ENCODE measurements at regions not wholly inside any gene's neighbourhood (a gene's known extent, or its start where the extent isn't known, plus 50 kb on each side); places are given as distances from the start of the nearest gene placed in this dataset.

DNA sequence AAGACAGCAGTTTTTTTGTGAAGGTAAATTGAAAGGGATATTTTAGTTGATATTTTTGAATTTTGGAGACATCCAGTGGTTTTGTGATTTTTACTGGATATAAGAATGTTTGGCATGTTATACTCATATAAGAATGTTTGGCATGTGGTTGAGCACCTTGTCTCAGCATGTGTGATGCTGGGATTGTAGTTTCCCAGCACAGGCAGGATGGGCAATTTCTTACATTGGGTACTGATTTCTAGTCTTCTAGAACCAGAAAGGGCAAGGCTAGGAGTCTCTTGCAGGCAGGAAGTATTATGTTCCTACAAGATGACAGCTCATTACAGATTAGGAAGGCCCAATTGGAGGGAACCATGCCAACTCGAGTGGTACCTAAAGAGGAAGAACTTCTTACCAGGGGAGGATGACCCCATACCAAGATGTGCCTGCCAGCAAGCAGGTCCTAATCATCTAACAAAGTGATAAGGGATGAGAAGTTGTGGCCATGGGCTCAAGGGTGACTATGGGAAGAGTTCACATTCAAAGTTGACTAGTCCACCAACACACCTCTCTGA, 377.8 kb downstream of the UTRN start:
- Histone ChIP-seq H3K9me3 (ENCODE audit: insufficient read depth in 2 of 2, low read depth in 1 of 2, low read length in 1 of 2) (no peaks in the 10 kb centered on the region), H2BK120ac (replicated peaks; ENCODE audit: low read depth, low read length) (no peak overlapping the region), H4K5ac (ENCODE audit: insufficient read length, low read depth, low read length) (no peak overlapping the region), H2AFZ (ENCODE audit: low read length) (no peak overlapping the region), H2AK5ac (ENCODE audit: low read depth, low read length) (0 out of 2 replicates have a peak overlapping the region, but pooled peaks have one; percentile 11), H3K4me3 (ENCODE audit: extremely low read depth in 1 of 4, insufficient read depth in 2 of 4, low read depth in 3 of 4, low read length in 4 of 4) (peak overlapping the region in 1 of 4 experiments; percentile 35; a peak in 2 of 8 replicates), H3K56ac (replicated peaks; ENCODE audit: insufficient read length, low read depth, low read length) (no peak overlapping the region), H2BK15ac (ENCODE audit: low read length) (no peak overlapping the region), H3K4ac (replicated peaks; ENCODE audit: insufficient read length, low read depth, low read length) (no peak overlapping the region), H3K14ac (ENCODE audit: insufficient read length) (no peak overlapping the region), H4K91ac (replicated peaks; ENCODE audit: insufficient read length, low read length) (no peak overlapping the region), H3K27me3 (replicated peaks in 1 of 4; ENCODE audit: control insufficient read depth in 3 of 4, extremely low read depth in 1 of 4, insufficient read depth in 3 of 4, low read length in 3 of 4) (no peaks in the 10 kb centered on the region), H3K23ac (ENCODE audit: insufficient read length) (no peak overlapping the region), H4K20me1 (replicated peaks in 1 of 2; ENCODE audit: control insufficient read depth in 1 of 2, insufficient read depth in 2 of 2, low read length in 2 of 2) (no peaks in the 10 kb centered on the region), H4K8ac (ENCODE audit: extremely low read depth, insufficient read depth, low read length) (no peak overlapping the region), H2BK5ac (ENCODE audit: low read depth, low read length) (no peak overlapping the region; the same call in 1 of the 2 replicates), H3K18ac (ENCODE audit: extremely low read depth, low read length) (no peak overlapping the region), H3K79me2 (ENCODE audit: control insufficient read depth in 1 of 2, insufficient read depth in 2 of 2, low read length in 2 of 2) (peaks cover 0 to 55% of the 10 kb centered on the region in 2 experiments; a peak in 2 of 4 replicates), H3K23me2 (ENCODE audit: low read depth, low read length) (no peaks in the 10 kb centered on the region), H3K36me3 (ENCODE audit: control insufficient read depth in 2 of 4, insufficient read depth in 4 of 4, low read length in 3 of 4) (no peaks in the 10 kb centered on the region), H3K4me2 (ENCODE audit: insufficient read depth in 1 of 2, low read depth in 2 of 2, low read length in 2 of 2) (peak overlapping the region; percentile 2 to 23; a peak in 2 of 4 replicates), H3K27ac (ENCODE audit: low read depth, low read length) (no peak overlapping the region), H3K4me1 (replicated peaks in 1 of 4; ENCODE audit: control insufficient read depth in 3 of 4, insufficient read depth in 4 of 4, low read length in 3 of 4) (peaks cover 4 to 40% (median 19%) of the 10 kb centered on the region in 4 experiments), H3K79me1 (ENCODE audit: low read depth, low read length) (no peaks in the 10 kb centered on the region; the same call in 1 of the 2 replicates), H3K9ac (replicated peaks in 1 of 4; ENCODE audit: extremely low read depth in 1 of 4, low read depth in 3 of 4, low read length in 3 of 4) (no peak overlapping the region), H2BK12ac (ENCODE audit: low read depth, low read length) (no peak overlapping the region), H2BK20ac (ENCODE audit: low read length) (no peak overlapping the region)
- no peak for DNase-seq (ENCODE audit: low read depth in 1 of 2, low spot score in 2 of 2)
- CTCF ChIA-PET (ENCODE audit: partially characterized antibody): interaction anchor here (0.6 kb wide), 1 partner anchor 547 kb away, joined by 5 read pairs; no protein-coding TSS in a partner anchor
- POLR2A ChIA-PET (ENCODE audit: partially characterized antibody): no interaction called here
- FAIRE-seq: no peak
- WGBS, 2 experiments (ENCODE audit: extremely low coverage in 1 of 2, insufficient coverage in 1 of 2, insufficient read length in 1 of 2, insufficient replicate concordance in 2 of 2, low coverage in 1 of 2, low lambda C conversion rate in 2 of 2, missing lambda C conversion rate in 1 of 2): 93% methylated on average over 1 of the region's 1 CpG; no CpG with 5 or more reads in 1 of the 2 experiments
- TF ChIP-seq, protein P1, sequence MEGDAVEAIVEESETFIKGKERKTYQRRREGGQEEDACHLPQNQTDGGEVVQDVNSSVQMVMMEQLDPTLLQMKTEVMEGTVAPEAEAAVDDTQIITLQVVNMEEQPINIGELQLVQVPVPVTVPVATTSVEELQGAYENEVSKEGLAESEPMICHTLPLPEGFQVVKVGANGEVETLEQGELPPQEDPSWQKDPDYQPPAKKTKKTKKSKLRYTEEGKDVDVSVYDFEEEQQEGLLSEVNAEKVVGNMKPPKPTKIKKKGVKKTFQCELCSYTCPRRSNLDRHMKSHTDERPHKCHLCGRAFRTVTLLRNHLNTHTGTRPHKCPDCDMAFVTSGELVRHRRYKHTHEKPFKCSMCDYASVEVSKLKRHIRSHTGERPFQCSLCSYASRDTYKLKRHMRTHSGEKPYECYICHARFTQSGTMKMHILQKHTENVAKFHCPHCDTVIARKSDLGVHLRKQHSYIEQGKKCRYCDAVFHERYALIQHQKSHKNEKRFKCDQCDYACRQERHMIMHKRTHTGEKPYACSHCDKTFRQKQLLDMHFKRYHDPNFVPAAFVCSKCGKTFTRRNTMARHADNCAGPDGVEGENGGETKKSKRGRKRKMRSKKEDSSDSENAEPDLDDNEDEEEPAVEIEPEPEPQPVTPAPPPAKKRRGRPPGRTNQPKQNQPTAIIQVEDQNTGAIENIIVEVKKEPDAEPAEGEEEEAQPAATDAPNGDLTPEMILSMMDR (IDR thresholded peaks at IDR 0.05; ENCODE audit: control extremely low read depth in 1 of 3, insufficient read depth in 1 of 3, low read depth in 1 of 3, low read length in 3 of 3): no peak
- no peak for TF ChIP-seq TAF1 (IDR thresholded peaks at IDR 0.05; ENCODE audit: low read depth, low read length)
- no peak for TF ChIP-seq SIX5 (IDR thresholded peaks at IDR 0.05; ENCODE audit: low read depth, low read length)
- no peak for TF ChIP-seq NRF1 (IDR thresholded peaks at IDR 0.05; ENCODE audit: low read depth, low read length)
- TF ChIP-seq TAF7 (optimal IDR thresholded peaks at IDR 0.05; ENCODE audit: borderline replicate concordance, low read depth, low read length): no peak
- TF ChIP-seq CREB1 (IDR thresholded peaks at IDR 0.05): no peak
- TF ChIP-seq RAD21 (IDR thresholded peaks at IDR 0.05 in 1 of 2, conservative IDR thresholded peaks at IDR 0.05 in 1 of 2; ENCODE audit: low read depth in 2 of 2, low read length in 2 of 2): no peak
- no peak for TF ChIP-seq ZNF274 (IDR thresholded peaks at IDR 0.05; ENCODE audit: borderline replicate concordance, extremely low read depth, low read length)
- no peak for TF ChIP-seq KDM5A (IDR thresholded peaks at IDR 0.05; ENCODE audit: low read length)
- no peak for TF ChIP-seq POLR2A (IDR thresholded peaks at IDR 0.05; ENCODE audit: control extremely low read depth in 1 of 2, low read depth in 2 of 2, low read length in 2 of 2)

Data from H1 (cell line).